ENCODE measurements at regions not wholly inside any gene's neighbourhood (a gene's known extent, or its start where the extent isn't known, plus 50 kb on each side); places are given as distances from the start of the nearest gene placed in this dataset.

GRCh38 chr5:98060148-98060547 lies 713.3 kb upstream of the RGMB start:
- DNase-seq (ENCODE audit: low spot score), result no peak
- Histone ChIP-seq H3K4me1 (ENCODE audit: control insufficient read depth in 4 of 4, insufficient read depth in 4 of 4, low read length in 3 of 4) (no peaks in the 10 kb centered on the region), H3K9me3 (ENCODE audit: control insufficient read depth in 4 of 4, low read length in 3 of 4) (no peaks in the 10 kb centered on the region), H3K4me3 (ENCODE audit: low read depth in 1 of 3, low read length in 3 of 3) (no peak overlapping the region), H3K36me3 (ENCODE audit: control insufficient read depth in 4 of 4, insufficient read depth in 3 of 4, low read depth in 1 of 4, low read length in 3 of 4) (no peaks in the 10 kb centered on the region), H3K9ac (ENCODE audit: low read depth in 1 of 2, low read length in 2 of 2) (no peak overlapping the region), H3K27me3 (ENCODE audit: control insufficient read depth in 4 of 4, insufficient read depth in 4 of 4, low read length in 3 of 4) (peaks cover 0 to 3% (median 0%) of the 10 kb centered on the region in 4 donors), H3K27ac (ENCODE audit: low read depth in 1 of 2, low read length in 2 of 2) (no peak overlapping the region)
- TF ChIP-seq TAF1 (conservative IDR thresholded peaks at IDR 0.05) (no peak), FOXA1 (IDR thresholded peaks at IDR 0.05) (no peak), SP1 (IDR thresholded peaks at IDR 0.05) (no peak), RAD21 (IDR thresholded peaks at IDR 0.05) (no peak), RXRA (IDR thresholded peaks at IDR 0.05) (no peak), JUND (IDR thresholded peaks at IDR 0.05) (no peak), HNF4G (IDR thresholded peaks at IDR 0.05) (no peak), EGR1 (IDR thresholded peaks at IDR 0.05; ENCODE audit: low read depth in 2 of 2) (no peak), GABPA (IDR thresholded peaks at IDR 0.05 in 1 of 2, conservative IDR thresholded peaks at IDR 0.05 in 1 of 2) (no peak), ATF3 (IDR thresholded peaks at IDR 0.05) (no peak)

GRCh38 chr5:98064118-98064685 lies 709.3 kb upstream of the RGMB start:
- no peak overlapping the region for H3K27ac ChIP-seq (ENCODE audit: low read depth in 1 of 2, low read length in 2 of 2)
- no peaks in the 10 kb centered on the region for H3K36me3 ChIP-seq (ENCODE audit: control insufficient read depth in 4 of 4, insufficient read depth in 3 of 4, low read depth in 1 of 4, low read length in 3 of 4)
- no peak for DNase-seq (ENCODE audit: low spot score)
- H3K4me1 ChIP-seq (ENCODE audit: control insufficient read depth in 4 of 4, insufficient read depth in 4 of 4, low read length in 3 of 4), result no peaks in the 10 kb centered on the region
- 68% methylated on average over 6 of the region's 6 CpGs for WGBS
- no peak overlapping the region for H3K9ac ChIP-seq (ENCODE audit: low read depth in 1 of 2, low read length in 2 of 2)
- peaks cover 0 to 3% (median 0%) of the 10 kb centered on the region in 4 donors for H3K27me3 ChIP-seq (ENCODE audit: control insufficient read depth in 4 of 4, insufficient read depth in 4 of 4, low read length in 3 of 4)
- no peak overlapping the region for H3K4me3 ChIP-seq (ENCODE audit: low read depth in 1 of 3, low read length in 3 of 3)
- no peaks in the 10 kb centered on the region for H3K9me3 ChIP-seq (ENCODE audit: control insufficient read depth in 4 of 4, low read length in 3 of 4)
- TF ChIP-seq GABPA (IDR thresholded peaks at IDR 0.05 in 1 of 2, conservative IDR thresholded peaks at IDR 0.05 in 1 of 2), result no peak
- no peak for TF ChIP-seq FOXA2 (IDR thresholded peaks at IDR 0.05)
- TF ChIP-seq ATF3 (IDR thresholded peaks at IDR 0.05), result no peak
- TF ChIP-seq HNF4A (conservative IDR thresholded peaks at IDR 0.05), result no peak
- TF ChIP-seq RAD21 (IDR thresholded peaks at IDR 0.05), result no peak
- TF ChIP-seq TAF1 (conservative IDR thresholded peaks at IDR 0.05), result no peak
- TF ChIP-seq NR2F2 (IDR thresholded peaks at IDR 0.05), result no peak
- no peak for TF ChIP-seq REST (IDR thresholded peaks at IDR 0.05)
- no peak for TF ChIP-seq YY1 (IDR thresholded peaks at IDR 0.05)
- no peak for TF ChIP-seq RXRA (IDR thresholded peaks at IDR 0.05)
- TF ChIP-seq JUND (IDR thresholded peaks at IDR 0.05), result no peak
- TF ChIP-seq FOXA1 (IDR thresholded peaks at IDR 0.05), result no peak
- TF ChIP-seq SP1 (IDR thresholded peaks at IDR 0.05), result no peak
- no peak for TF ChIP-seq EGR1 (IDR thresholded peaks at IDR 0.05; ENCODE audit: low read depth in 2 of 2)
- no peak for TF ChIP-seq MAX (IDR thresholded peaks at IDR 0.05)
- TF ChIP-seq HNF4G (IDR thresholded peaks at IDR 0.05), result no peak
- TF ChIP-seq ZBTB33 (IDR thresholded peaks at IDR 0.05), result no peak
- no peak for TF ChIP-seq CTCF (IDR thresholded peaks at IDR 0.05; ENCODE audit: low read depth, low read length, missing input control)

All from liver (tissue), 8 donors.